Nephron progenitor cell (in vitro differentiated cells): ENCODE measurements at regions not wholly inside any gene's neighbourhood (a gene's known extent, or its start where the extent isn't known, plus 50 kb on each side); places are given as distances from the start of the nearest gene placed in this dataset.

Experiments
- DNase-seq: peaks from one replicate; pipeline ENCODE4 v3.0.0; 2021
- H3K27ac Mint-ChIP-seq: 2 replicates; pipeline ENCODE4 v1.8.0; 2021; ENCODE audit warnings: mild to moderate bottlenecking, moderate library complexity, mixed read lengths
- H3K27me3 Mint-ChIP-seq: 2 replicates; pipeline ENCODE4 v1.8.0; 2021; ENCODE audit warnings: mild to moderate bottlenecking, low read depth, mixed read lengths; ENCODE audit not compliant: poor library complexity
- H3K36me3 Mint-ChIP-seq: 2 replicates; pipeline ENCODE4 v1.8.0; 2021; ENCODE audit warnings: low read depth, mixed read lengths
- H3K4me1 Mint-ChIP-seq: 2 replicates; pipeline ENCODE4 v1.8.0; 2021; ENCODE audit warnings: mixed read lengths
- H3K4me3 Mint-ChIP-seq: 2 replicates; pipeline ENCODE4 v1.8.0; 2021; ENCODE audit warnings: mild to moderate bottlenecking, moderate library complexity, mixed read lengths
- H3K9me3 Mint-ChIP-seq: 2 replicates; pipeline ENCODE4 v1.8.0; 2021; ENCODE audit warnings: mild to moderate bottlenecking, moderate library complexity, mixed read lengths
- CTCF ChIP-seq: fragments of 200-600 bp; sonication (generic); IDR thresholded peaks from 2 replicates; pipeline ENCODE4 v1.5.0; 2021; ENCODE audit warnings: antibody characterized with exemption

- DNase-seq, result no peak
- H3K27ac Mint-ChIP-seq, result no peak overlapping the region
- H3K27me3 Mint-ChIP-seq, result no peaks in the 10 kb centered on the region
- TF ChIP-seq CTCF, result no peak
- H3K4me1 Mint-ChIP-seq, result no peaks in the 10 kb centered on the region
- no peaks in the 10 kb centered on the region for H3K36me3 Mint-ChIP-seq
- no peak overlapping the region for H3K4me3 Mint-ChIP-seq
- H3K9me3 Mint-ChIP-seq, result no peaks in the 10 kb centered on the region
Observed at GRCh38 chr4:165662341-165662740, 210.7 kb upstream of the TLL1 start.

GRCh38 chr4:165663411-165663810, 209.6 kb upstream of the TLL1 start:
- no peak overlapping the region for H3K4me3 Mint-ChIP-seq
- H3K4me1 Mint-ChIP-seq, result no peaks in the 10 kb centered on the region
- H3K27ac Mint-ChIP-seq, result no peak overlapping the region
- H3K36me3 Mint-ChIP-seq, result no peaks in the 10 kb centered on the region
- H3K9me3 Mint-ChIP-seq, result no peaks in the 10 kb centered on the region
- DNase-seq, result no peak
- no peaks in the 10 kb centered on the region for H3K27me3 Mint-ChIP-seq
- TF ChIP-seq CTCF, result no peak

- Mint-ChIP-seq H3K27me3 (no peaks in the 10 kb centered on the region), H3K4me1 (no peaks in the 10 kb centered on the region), H3K9me3 (no peaks in the 10 kb centered on the region), H3K27ac (no peak overlapping the region), H3K36me3 (no peaks in the 10 kb centered on the region), H3K4me3 (no peak overlapping the region)
- no peak for TF ChIP-seq CTCF
- DNase-seq, result no peak
Observed at GRCh38 chr4:165666836-165667235, 206.2 kb upstream of the TLL1 start.

- Mint-ChIP-seq H3K36me3 (no peaks in the 10 kb centered on the region), H3K27ac (no peak overlapping the region), H3K4me1 (no peaks in the 10 kb centered on the region), H3K9me3 (no peaks in the 10 kb centered on the region), H3K27me3 (no peaks in the 10 kb centered on the region), H3K4me3 (no peak overlapping the region)
- DNase-seq, result no peak
- TF ChIP-seq CTCF, result no peak
Observed at GRCh38 chr4:165667969-165668368, 205.1 kb upstream of the TLL1 start.

GRCh38 chr4:165668694-165669093, 204.3 kb upstream of the TLL1 start:
- no peak overlapping the region for H3K27ac Mint-ChIP-seq
- no peak overlapping the region for H3K4me3 Mint-ChIP-seq
- H3K36me3 Mint-ChIP-seq, result no peaks in the 10 kb centered on the region
- no peaks in the 10 kb centered on the region for H3K9me3 Mint-ChIP-seq
- no peak for DNase-seq
- no peaks in the 10 kb centered on the region for H3K27me3 Mint-ChIP-seq
- TF ChIP-seq CTCF, result no peak
- no peaks in the 10 kb centered on the region for H3K4me1 Mint-ChIP-seq

GRCh38 chr4:165677081-165677480, 196.0 kb upstream of the TLL1 start:
- no peaks in the 10 kb centered on the region for H3K36me3 Mint-ChIP-seq
- H3K27me3 Mint-ChIP-seq, result no peaks in the 10 kb centered on the region
- H3K4me3 Mint-ChIP-seq, result no peak overlapping the region
- no peak for DNase-seq
- no peaks in the 10 kb centered on the region for H3K4me1 Mint-ChIP-seq
- no peak overlapping the region for H3K27ac Mint-ChIP-seq
- TF ChIP-seq CTCF, result no peak
- H3K9me3 Mint-ChIP-seq, result no peaks in the 10 kb centered on the region
